ENCODE measurements at regions not wholly inside any gene's neighbourhood (a gene's known extent, or its start where the extent isn't known, plus 50 kb on each side); places are given as distances from the start of the nearest gene placed in this dataset.

GRCh38 chr5:4553130-4553529 is 587.0 kb upstream of the ADAMTS16 start:
- TF ChIP-seq, protein P1, sequence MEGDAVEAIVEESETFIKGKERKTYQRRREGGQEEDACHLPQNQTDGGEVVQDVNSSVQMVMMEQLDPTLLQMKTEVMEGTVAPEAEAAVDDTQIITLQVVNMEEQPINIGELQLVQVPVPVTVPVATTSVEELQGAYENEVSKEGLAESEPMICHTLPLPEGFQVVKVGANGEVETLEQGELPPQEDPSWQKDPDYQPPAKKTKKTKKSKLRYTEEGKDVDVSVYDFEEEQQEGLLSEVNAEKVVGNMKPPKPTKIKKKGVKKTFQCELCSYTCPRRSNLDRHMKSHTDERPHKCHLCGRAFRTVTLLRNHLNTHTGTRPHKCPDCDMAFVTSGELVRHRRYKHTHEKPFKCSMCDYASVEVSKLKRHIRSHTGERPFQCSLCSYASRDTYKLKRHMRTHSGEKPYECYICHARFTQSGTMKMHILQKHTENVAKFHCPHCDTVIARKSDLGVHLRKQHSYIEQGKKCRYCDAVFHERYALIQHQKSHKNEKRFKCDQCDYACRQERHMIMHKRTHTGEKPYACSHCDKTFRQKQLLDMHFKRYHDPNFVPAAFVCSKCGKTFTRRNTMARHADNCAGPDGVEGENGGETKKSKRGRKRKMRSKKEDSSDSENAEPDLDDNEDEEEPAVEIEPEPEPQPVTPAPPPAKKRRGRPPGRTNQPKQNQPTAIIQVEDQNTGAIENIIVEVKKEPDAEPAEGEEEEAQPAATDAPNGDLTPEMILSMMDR (IDR thresholded peaks at IDR 0.05) = no peak
- Histone ChIP-seq H3K27ac (no peak overlapping the region), H3K9me3 (no peaks in the 10 kb centered on the region), H3K36me3 (no peaks in the 10 kb centered on the region), H3K4me3 (no peak overlapping the region), H3K27me3 (replicated peaks; ENCODE audit: insufficient read depth) (no peaks in the 10 kb centered on the region), H3K4me1 (ENCODE audit: control insufficient read depth in 1 of 2, low read depth in 2 of 2) (no peaks in the 10 kb centered on the region)
- ATAC-seq (ENCODE audit: insufficient number of reproducible peaks, low FRiP score, low read depth) = no peak
- no peak for DNase-seq (ENCODE audit: low spot score)

- no peaks in the 10 kb centered on the region for H3K36me3 ChIP-seq
Observed at GRCh38 chr5:4553978-4554377, 586.2 kb upstream of the ADAMTS16 start.

DNA sequence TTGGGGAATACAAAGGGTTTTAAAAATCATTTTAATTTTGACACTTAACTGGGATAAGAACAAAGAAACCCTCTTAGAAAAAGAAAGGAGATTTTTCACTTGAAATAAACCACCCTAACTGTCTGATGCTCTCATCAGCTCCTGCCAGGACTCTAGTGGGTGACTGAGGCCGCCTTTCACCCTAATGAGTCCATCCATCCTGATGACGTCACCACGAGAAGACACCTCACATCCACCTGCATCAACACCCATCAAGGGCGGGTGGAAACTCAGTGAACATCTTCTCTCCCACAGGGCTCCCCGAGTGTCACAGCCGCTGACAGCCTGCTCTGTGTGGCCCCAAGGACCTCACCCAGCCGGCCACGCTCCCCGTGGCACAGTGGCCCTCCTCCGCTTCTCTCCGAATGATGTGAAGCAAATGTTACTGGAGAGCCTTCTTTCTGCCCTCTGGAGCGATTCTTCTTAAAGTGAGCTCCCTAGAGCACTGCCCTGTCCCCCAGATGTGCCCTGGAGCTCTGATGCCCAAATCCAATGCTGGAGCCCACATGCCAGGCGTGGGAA is 584.3 kb upstream of the ADAMTS16 start:
- H3K9me3 ChIP-seq = peaks cover under 1% of the 10 kb centered on the region
- H3K36me3 ChIP-seq = no peaks in the 10 kb centered on the region
- TF ChIP-seq, protein P1 (IDR thresholded peaks at IDR 0.05) = no peak
- H3K27me3 ChIP-seq (replicated peaks; ENCODE audit: insufficient read depth) = no peaks in the 10 kb centered on the region
- ATAC-seq (ENCODE audit: insufficient number of reproducible peaks, low FRiP score, low read depth) (no peak), DNase-seq (ENCODE audit: low spot score) (no peak)
- no peaks in the 10 kb centered on the region for H3K4me1 ChIP-seq (ENCODE audit: control insufficient read depth in 1 of 2, low read depth in 2 of 2)
- H3K27ac ChIP-seq = no peak overlapping the region
- no peak overlapping the region for H3K4me3 ChIP-seq

More at GRCh38 chr5:4553978-4554377, 586.2 kb upstream of the ADAMTS16 start:
- H3K27ac ChIP-seq = no peak overlapping the region
- H3K27me3 ChIP-seq (replicated peaks; ENCODE audit: insufficient read depth) = no peaks in the 10 kb centered on the region
- DNase-seq (ENCODE audit: low spot score) (no peak), ATAC-seq (ENCODE audit: insufficient number of reproducible peaks, low FRiP score, low read depth) (no peak)
- no peak overlapping the region for H3K4me3 ChIP-seq
- TF ChIP-seq, protein P1 (IDR thresholded peaks at IDR 0.05) = no peak
- H3K4me1 ChIP-seq (ENCODE audit: control insufficient read depth in 1 of 2, low read depth in 2 of 2) = no peaks in the 10 kb centered on the region
- H3K9me3 ChIP-seq = no peaks in the 10 kb centered on the region

DNA sequence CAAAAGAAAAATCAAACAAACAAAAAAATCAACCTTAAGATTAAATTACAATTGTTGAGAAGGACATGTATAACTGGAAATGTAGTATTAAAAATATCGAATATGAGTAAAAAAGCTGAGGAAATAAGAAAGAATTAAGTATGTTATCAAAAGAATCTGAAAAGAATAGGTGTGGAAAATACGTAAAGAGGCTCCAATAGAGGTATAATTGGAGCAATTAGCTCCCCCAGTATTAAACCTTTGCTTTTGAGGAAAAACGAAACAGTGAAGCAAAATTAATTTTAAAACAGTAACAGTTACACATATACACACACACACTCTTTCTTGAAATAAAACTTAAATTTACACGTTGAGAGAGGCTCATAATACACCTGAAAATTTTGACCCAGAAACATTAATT is 578.7 kb upstream of the ADAMTS16 start:
- peaks cover 8% of the 10 kb centered on the region for H3K9me3 ChIP-seq
- H3K36me3 ChIP-seq = no peaks in the 10 kb centered on the region
- H3K4me1 ChIP-seq (ENCODE audit: control insufficient read depth in 1 of 2, low read depth in 2 of 2) = no peaks in the 10 kb centered on the region
- TF ChIP-seq, protein P1 (IDR thresholded peaks at IDR 0.05) = no peak
- H3K27ac ChIP-seq = no peak overlapping the region
- ATAC-seq (ENCODE audit: insufficient number of reproducible peaks, low FRiP score, low read depth) (no peak), DNase-seq (ENCODE audit: low spot score) (no peak)
- no peak overlapping the region for H3K4me3 ChIP-seq
- H3K27me3 ChIP-seq (replicated peaks; ENCODE audit: insufficient read depth) = no peaks in the 10 kb centered on the region

DNA sequence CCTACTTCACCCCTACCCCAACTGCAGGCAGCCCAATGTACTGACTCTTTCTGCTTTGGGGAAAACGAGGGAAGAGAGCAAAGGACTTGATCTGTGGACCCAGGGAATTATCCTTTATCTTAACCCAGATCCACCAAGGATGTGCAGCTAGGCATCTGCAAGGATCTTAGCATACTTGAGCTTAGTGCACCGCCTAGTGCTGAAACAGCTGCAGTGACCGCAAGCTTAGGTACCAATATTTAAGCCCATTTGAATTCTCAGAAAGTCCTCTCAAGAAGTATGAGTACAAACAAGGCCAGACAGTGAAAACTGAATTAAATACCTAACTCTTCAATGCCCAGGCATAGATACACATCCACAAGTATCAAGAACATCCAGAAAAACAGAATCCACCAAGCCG is 576.7 kb upstream of the ADAMTS16 start:
- no peaks in the 10 kb centered on the region for H3K4me1 ChIP-seq (ENCODE audit: control insufficient read depth in 1 of 2, low read depth in 2 of 2)
- no peak overlapping the region for H3K4me3 ChIP-seq
- H3K27me3 ChIP-seq (replicated peaks; ENCODE audit: insufficient read depth) = no peaks in the 10 kb centered on the region
- TF ChIP-seq, protein P1 (IDR thresholded peaks at IDR 0.05) = no peak
- H3K27ac ChIP-seq = no peak overlapping the region
- DNase-seq (ENCODE audit: low spot score) = no peak
- peaks cover 8% of the 10 kb centered on the region for H3K9me3 ChIP-seq
- H3K36me3 ChIP-seq = no peaks in the 10 kb centered on the region
- no peak for ATAC-seq (ENCODE audit: insufficient number of reproducible peaks, low FRiP score, low read depth)

Data from thoracic aorta (tissue), 2 donors.